Activated CD4-positive, alpha-beta T cell treated with anti-CD3 and anti-CD28 coated beads, Interleukin-2, Interleukin-6, amounts not matched to agents 100 ng/mL and 50 ng/mL, durations not matched to agents 16 hours and 8 hours (primary cell): ENCODE measurements at regions not wholly inside any gene's neighbourhood (a gene's known extent, or its start where the extent isn't known, plus 50 kb on each side); places are given as distances from the start of the nearest gene placed in this dataset.

ENCODE experiments used
- DNase-seq: peaks from one replicate; pipeline ENCODE4 v3.0.0-alpha.2; 2020

- no peak for DNase-seq
Observed at GRCh38 chr10:125513429-125514182, 169.4 kb downstream of the TEX36 start.

DNA sequence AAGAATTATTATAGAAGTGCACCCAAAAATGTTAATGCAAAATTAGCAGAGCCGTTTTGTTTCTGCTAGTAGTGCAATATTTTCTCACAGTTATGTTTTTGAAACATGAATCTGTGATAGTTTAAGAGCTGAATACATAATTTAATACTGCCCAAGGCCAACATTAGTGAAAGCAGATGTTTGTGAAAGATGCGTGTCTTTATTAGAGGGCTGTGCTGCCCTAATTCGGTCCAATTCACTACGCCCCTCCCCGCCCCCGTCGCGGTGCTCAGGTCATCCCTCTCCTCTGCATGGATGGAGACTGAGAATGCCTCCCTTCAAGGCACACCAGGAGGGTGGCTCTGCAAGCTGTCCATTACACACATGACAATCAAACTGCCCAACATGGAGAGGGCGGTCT is 172.0 kb downstream of the TEX36 start:
- no peak for DNase-seq

DNA sequence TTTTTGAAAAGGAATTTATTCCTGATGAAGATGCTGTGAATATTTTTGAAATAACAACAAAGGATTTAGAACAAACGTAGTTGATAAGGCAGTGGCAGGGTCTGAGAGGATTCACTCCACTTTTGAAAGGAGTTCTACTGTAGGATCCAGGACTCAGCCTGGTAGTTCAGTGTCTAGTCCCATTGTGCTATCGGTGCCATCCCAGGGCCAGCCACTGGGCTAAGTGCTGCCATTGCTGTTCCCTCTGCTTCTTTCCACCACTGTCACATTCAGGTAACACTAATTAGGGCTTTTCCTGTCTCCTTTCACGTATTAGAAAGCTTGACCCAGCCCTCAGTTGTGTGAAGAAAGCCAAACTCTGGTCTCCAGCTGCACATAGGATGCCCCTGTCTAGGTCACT is 177.3 kb downstream of the TEX36 start:
- no peak for DNase-seq

DNA sequence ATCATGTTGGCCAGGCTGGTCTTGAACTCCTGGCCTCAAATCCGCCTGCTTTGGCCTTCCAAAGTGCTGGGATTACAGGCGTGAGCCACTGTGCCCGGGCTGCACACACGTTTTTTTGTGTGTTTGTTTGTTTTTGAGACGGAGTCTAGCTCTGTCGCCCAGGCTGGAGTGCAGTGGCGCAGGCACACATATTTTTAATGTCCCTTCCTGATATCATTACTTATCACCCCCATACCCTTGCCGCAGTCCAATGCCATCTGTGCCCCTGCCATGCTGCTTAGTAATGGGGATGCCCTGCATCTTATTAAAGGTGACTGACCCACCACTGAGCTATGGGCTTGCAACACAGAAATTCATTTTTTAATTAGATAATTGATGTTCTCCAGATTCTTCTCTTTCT is 180.7 kb downstream of the TEX36 start:
- no peak for DNase-seq

DNA sequence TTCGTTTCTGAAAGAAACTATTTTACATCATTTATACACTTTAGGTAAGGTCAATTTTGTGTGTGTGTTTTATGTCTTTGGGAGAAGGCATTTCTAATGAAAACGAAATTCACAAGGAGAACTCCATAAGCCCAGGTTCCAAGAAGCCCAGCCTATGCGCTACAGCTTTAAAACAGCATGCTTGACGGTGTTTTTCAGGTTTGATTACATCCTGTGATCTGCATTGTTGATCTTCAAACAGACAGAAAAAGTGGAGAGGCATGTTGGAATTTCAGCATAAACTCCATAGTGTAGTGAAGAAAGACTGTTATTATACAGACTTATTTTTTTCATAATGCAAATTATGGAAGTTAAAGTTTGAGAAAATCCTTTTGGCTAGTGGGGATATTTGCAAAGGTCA is 187.6 kb downstream of the TEX36 start:
- DNase-seq = no peak

GRCh38 chr10:125494651-125495239 is 188.2 kb downstream of the TEX36 start:
- no peak for DNase-seq

DNA sequence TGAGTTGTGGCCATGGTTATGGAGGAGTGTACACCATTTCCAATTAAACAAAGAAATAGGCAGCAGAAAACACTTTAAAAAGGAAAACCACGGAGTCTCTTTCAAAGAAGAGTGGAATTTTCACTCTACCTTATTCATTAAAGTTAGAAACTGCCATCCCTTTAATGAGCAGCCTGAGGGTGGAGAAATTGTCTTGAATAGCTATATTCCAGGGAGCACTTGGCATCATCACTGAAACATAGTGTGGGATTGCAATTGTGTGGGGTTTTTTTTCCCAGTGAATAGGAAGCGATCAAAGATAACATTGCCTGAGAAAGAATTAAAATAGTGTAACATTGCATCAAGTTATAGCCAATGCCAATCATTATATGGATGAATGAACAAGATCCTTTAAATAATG is 191.6 kb downstream of the TEX36 start:
- no peak for DNase-seq

DNA sequence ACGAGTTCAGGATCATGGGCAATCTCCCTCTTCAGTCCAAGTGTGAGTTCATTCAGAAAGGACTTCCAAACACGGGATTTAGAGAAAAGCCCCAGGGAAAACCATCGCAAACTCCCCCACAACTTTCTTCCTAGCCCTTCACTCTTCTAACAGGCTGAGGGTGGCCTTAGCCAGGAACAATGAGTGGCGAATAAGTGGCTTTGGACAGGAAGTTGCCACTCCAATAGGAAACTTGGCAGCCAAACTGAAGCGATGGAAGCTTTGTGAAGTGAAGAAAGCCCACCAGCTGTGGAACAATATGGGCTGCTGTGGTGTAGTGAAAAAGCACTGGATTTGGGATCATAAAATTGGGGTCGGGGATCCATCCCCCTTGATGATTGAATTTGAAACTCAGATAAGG is 193.2 kb downstream of the TEX36 start:
- no peak for DNase-seq

DNA sequence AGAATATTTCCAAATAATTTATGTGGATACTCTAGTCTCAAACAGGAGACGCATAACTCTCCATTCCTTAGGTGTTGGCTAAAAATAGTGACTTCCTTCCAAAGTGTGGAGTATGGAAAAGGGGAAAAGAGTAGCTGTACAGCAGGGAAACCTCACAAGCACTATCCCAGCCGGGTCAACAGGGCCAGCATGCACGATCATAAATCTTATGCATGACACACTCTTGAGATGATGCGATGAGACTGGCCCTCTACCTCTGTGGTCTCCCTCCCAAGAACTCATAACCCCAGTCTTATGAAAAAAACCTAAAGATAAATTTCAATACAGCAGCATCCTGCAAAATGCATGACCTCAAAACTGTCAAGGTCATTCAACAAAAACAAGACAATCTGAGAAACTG is 197.3 kb downstream of the TEX36 start:
- no peak for DNase-seq

- DNase-seq = no peak
Observed at GRCh38 chr10:125484035-125484732, 198.8 kb downstream of the TEX36 start.

- DNase-seq = no peak
Observed at GRCh38 chr10:125482637-125483036, 200.3 kb downstream of the TEX36 start.

GRCh38 chr10:125482108-125482507 is 200.9 kb downstream of the TEX36 start:
- no peak for DNase-seq

DNA sequence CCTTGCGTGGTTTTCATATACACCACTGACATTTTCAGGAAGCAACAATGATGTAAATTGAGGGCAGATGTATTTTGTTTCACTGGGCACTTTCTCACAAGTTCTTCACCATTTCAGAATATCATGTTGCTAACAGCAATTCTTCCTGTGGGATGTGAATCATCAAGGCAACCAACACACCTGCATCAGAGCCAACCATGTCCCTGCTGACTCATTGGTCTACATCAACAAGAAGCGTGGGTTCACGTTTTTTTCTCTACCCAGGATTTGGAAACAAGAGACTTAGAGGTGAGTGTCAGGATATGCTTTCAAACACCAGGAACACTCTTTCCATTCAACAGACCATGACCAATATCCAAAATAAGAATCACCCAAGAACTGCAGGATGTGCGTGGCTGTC is 203.9 kb downstream of the TEX36 start:
- DNase-seq = no peak

DNA sequence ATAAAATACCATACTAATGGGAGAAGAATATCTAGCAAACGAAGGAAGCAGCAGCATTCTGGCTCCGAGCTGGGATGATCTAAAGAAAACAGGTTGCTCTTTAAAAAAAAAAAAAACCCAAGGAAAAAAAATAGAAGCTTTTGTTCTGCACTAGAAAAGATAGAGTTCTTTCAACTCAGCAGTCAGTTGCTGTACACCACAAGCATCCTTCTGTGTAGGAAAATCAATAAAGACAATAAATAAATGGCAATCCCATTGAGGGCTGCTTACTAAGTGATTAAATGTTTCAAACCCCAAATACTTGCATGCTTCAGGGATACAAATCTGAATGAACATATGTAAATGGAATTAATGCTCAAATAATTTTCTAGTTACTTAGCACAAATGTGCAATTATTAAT is 207.1 kb downstream of the TEX36 start:
- no peak for DNase-seq

DNA sequence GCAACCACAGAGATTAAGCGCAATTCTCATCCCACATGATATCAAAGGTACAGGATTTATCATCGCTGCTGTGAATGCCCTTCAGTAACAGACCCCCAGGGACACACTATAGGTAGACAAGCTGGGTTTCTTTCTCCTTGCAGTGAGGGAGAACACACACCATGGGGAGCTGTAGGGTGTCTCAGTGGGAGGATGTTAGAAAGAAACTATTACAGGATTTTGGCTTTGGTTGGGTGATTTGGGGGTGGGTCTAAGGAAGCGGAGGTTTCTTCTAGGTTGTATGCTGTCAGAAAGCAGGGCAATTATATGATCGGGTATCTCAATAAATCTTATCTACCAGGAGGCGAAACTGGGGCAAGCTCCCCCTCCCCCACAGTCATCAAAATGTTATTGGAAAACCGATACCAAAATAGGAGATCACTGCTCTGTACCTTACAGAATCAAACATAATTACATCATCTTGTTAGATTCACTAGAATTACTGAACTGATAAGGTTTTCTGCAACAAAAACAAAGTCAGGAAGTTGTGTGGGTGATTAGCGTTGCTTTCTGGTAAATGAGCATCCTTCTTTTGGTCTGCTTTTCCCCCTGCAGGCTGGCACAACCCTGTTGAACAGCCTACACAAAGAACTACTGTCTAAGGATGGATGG is 209.7 kb downstream of the TEX36 start:
- no peak for DNase-seq

- no peak for DNase-seq
Observed at GRCh38 chr10:125472010-125472607, 210.9 kb downstream of the TEX36 start.

GRCh38 chr10:125468278-125468677 is 214.7 kb downstream of the TEX36 start:
- no peak for DNase-seq

- DNase-seq = no peak
Observed at GRCh38 chr10:125466685-125467084, 216.3 kb downstream of the TEX36 start.

GRCh38 chr10:125462845-125463244 is 220.1 kb downstream of the TEX36 start:
- DNase-seq = no peak

DNA sequence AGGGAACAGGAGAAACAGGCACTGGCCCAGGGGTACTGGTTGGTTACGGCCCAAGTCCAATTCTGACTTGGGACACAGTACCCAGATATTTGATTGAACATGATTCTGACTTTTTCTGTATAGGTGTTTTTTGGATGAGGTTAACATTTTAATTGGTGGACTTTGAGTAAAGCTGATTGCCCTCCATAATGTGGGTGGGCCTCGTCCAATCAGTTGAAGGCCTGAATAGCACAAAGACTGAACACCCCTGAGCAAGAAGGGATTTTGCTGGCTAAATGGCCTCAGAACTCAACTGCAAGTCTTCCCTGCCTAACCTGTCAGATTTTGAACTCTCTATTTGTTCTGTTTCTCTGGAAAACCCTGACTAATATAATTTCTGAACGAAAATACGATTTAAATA is 222.6 kb downstream of the TEX36 start:
- DNase-seq = no peak

DNA sequence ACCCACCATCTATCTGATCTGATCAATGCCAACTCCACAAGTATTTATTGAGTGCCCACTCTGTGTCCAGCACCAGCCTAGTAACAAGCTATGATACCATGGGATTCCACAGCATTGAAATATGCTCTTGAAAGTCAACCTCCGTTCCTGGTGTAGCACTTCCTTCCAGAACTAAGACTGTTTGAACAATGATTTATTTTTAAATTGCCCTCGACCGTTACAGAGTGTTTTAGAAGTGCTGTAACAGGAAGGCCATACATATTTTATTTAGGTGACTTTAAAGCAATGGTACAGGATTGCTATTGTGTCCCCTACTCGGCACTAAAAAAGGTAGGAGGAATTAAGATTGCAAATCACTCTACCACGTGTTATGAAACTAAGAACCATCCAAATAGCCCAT is 225.6 kb downstream of the TEX36 start:
- no peak for DNase-seq

GRCh38 chr10:125455855-125456254 is 227.1 kb downstream of the TEX36 start:
- DNase-seq = no peak

DNA sequence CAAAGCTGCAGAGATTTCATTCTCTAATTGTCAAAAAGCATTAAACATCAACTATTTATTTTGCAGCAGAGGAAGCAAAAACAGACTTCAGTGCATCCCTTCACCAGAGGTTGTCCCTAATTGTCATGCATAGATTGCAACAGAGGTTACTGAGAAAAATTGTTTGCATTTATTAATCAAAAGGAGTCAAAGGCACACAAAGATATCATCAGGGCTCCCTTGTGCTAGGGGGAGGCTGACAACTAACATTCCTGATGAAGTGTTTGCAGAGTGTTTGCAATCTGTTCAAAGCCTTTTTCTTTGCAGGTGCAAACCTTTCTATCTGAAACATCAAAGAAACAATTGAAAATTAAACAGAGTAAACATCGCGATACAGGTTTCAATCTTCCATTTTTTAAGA is 227.5 kb downstream of the TEX36 start:
- DNase-seq = no peak
